ENCODE measurements at regions not wholly inside any gene's neighbourhood (a gene's known extent, or its start where the extent isn't known, plus 50 kb on each side); places are given as distances from the start of the nearest gene placed in this dataset.

DNA sequence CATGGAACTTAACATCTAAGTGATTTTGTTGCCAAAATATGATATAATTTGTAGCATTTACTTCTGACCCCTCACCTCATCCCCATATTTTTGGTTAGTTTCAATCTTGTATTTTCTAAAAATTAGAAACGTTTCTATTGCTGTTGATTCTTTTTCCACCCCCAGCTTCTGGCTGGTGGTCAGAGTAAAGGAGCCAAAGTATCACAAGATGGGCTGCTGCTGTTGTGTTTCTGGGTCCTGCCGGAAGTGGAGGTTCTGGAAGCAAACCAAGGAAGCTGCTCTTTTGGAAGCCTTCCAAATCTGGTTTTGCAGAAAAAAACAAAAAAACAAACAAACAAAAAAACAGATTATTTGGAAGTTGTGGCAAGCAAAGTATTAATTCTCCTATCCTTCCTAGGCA, 221.1 kb upstream of the P2RY1 start:
- ChIA-PET CTCF (interaction anchor here (0.5 kb wide), 1 partner anchor 1528 kb away, joined by 5 read pairs; no protein-coding TSS in a partner anchor), POLR2A (no interaction called here)
- DNase-seq, result no peak
- no peaks in the 10 kb centered on the region for H3K27me3 ChIP-seq (replicated peaks; ENCODE audit: control insufficient read depth, insufficient read depth, low read length)
- Mint-ChIP-seq H3K27ac (ENCODE audit: unreplicated experiment) (no peak overlapping the region), H3K27me3 (ENCODE audit: insufficient read depth, unreplicated experiment) (no peaks in the 10 kb centered on the region), H3K4me1 (ENCODE audit: low read depth, unreplicated experiment) (no peaks in the 10 kb centered on the region), H3K4me3 (ENCODE audit: unreplicated experiment) (no peak overlapping the region), H3K36me3 (ENCODE audit: insufficient read depth, unreplicated experiment) (no peaks in the 10 kb centered on the region), H3K9me3 (ENCODE audit: unreplicated experiment) (no peaks in the 10 kb centered on the region)
- no peak overlapping the region for H3K4me3 ChIP-seq (ENCODE audit: low read depth, low read length)
- no peaks in the 10 kb centered on the region for H3K36me3 ChIP-seq (ENCODE audit: control insufficient read depth, insufficient read depth, low read length)
- H3K4me1 ChIP-seq, result peaks cover 3% of the 10 kb centered on the region; the same call in 1 of the 2 replicates
- BruUV-seq (replicated peaks), result no TSS peak
- intact Hi-C loops (cut with micrococcal nuclease; ENCODE audit: unreplicated experiment), result no loop called here
- TF ChIP-seq, protein P1, sequence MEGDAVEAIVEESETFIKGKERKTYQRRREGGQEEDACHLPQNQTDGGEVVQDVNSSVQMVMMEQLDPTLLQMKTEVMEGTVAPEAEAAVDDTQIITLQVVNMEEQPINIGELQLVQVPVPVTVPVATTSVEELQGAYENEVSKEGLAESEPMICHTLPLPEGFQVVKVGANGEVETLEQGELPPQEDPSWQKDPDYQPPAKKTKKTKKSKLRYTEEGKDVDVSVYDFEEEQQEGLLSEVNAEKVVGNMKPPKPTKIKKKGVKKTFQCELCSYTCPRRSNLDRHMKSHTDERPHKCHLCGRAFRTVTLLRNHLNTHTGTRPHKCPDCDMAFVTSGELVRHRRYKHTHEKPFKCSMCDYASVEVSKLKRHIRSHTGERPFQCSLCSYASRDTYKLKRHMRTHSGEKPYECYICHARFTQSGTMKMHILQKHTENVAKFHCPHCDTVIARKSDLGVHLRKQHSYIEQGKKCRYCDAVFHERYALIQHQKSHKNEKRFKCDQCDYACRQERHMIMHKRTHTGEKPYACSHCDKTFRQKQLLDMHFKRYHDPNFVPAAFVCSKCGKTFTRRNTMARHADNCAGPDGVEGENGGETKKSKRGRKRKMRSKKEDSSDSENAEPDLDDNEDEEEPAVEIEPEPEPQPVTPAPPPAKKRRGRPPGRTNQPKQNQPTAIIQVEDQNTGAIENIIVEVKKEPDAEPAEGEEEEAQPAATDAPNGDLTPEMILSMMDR (IDR thresholded peaks at IDR 0.05; ENCODE audit: insufficient read depth in 1 of 2, low read depth in 1 of 2, low read length in 1 of 2, severe bottlenecking in 1 of 2, unreplicated experiment in 1 of 2), result no peak
- H3K9me3 ChIP-seq, result no peaks in the 10 kb centered on the region

DNA sequence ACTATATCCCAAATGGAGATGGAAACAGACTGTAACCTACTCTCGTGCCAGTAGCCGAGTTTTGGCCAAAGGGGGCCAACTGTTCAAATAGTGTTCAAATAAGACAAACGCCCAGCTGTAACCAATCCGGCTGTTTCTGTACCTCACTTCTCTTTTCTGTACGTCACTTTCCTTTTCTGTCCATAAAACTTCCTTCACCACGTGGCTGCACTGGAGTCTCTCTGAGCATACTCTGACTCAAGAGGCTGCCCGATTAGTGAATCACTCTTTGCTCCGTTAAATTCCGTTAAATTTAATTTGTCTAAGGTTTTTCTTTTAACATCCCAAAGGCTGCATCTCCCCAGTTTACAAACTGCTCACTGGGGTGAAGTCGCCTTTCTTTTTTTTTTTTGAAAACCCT, 219.2 kb upstream of the P2RY1 start:
- BruUV-seq (replicated peaks), result no TSS peak
- no peak overlapping the region for H3K4me3 Mint-ChIP-seq (ENCODE audit: unreplicated experiment)
- H3K36me3 Mint-ChIP-seq (ENCODE audit: insufficient read depth, unreplicated experiment), result no peaks in the 10 kb centered on the region
- TF ChIP-seq, protein P1 (IDR thresholded peaks at IDR 0.05; ENCODE audit: insufficient read depth in 1 of 2, low read depth in 1 of 2, low read length in 1 of 2, severe bottlenecking in 1 of 2, unreplicated experiment in 1 of 2), result no peak
- H3K4me1 Mint-ChIP-seq (ENCODE audit: low read depth, unreplicated experiment), result no peaks in the 10 kb centered on the region
- H3K9me3 Mint-ChIP-seq (ENCODE audit: unreplicated experiment), result no peaks in the 10 kb centered on the region
- Histone ChIP-seq H3K4me3 (ENCODE audit: low read depth, low read length) (no peak overlapping the region), H3K27me3 (replicated peaks; ENCODE audit: control insufficient read depth, insufficient read depth, low read length) (no peaks in the 10 kb centered on the region), H3K36me3 (ENCODE audit: control insufficient read depth, insufficient read depth, low read length) (no peaks in the 10 kb centered on the region), H3K9me3 (no peaks in the 10 kb centered on the region), H3K4me1 (no peaks in the 10 kb centered on the region)
- DNase-seq, result no peak
- H3K27ac Mint-ChIP-seq (ENCODE audit: unreplicated experiment), result no peak overlapping the region
- intact Hi-C loops (cut with micrococcal nuclease; ENCODE audit: unreplicated experiment), result no loop called here
- POLR2A ChIA-PET, result no interaction called here
- CTCF ChIA-PET, result no interaction called here
- no peaks in the 10 kb centered on the region for H3K27me3 Mint-ChIP-seq (ENCODE audit: insufficient read depth, unreplicated experiment)

DNA sequence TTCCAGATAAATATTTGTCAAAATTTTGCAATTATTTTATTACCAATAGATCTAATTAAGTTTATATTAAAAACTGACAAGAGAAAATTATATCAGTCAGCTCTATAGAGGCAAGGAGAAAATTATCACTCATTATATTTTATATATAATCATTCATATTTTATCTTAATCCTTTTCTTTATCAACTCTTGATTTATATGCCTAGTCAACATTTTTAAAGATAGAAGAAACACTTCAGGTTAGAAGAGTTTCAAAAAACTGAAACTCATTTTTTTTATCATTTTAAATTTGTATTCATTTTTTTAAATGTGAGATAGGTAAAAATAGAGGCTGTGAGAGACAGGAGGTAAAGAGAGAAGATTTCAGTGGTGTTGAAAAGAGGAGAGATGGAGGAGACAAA, 217.3 kb upstream of the P2RY1 start:
- H3K9me3 ChIP-seq, result no peaks in the 10 kb centered on the region
- Mint-ChIP-seq H3K27me3 (ENCODE audit: insufficient read depth, unreplicated experiment) (no peaks in the 10 kb centered on the region), H3K9me3 (ENCODE audit: unreplicated experiment) (no peaks in the 10 kb centered on the region), H3K4me1 (ENCODE audit: low read depth, unreplicated experiment) (peaks cover 5% of the 10 kb centered on the region), H3K27ac (ENCODE audit: unreplicated experiment) (no peak overlapping the region), H3K4me3 (ENCODE audit: unreplicated experiment) (no peak overlapping the region), H3K36me3 (ENCODE audit: insufficient read depth, unreplicated experiment) (no peaks in the 10 kb centered on the region)
- H3K27me3 ChIP-seq (replicated peaks; ENCODE audit: control insufficient read depth, insufficient read depth, low read length), result no peaks in the 10 kb centered on the region
- POLR2A ChIA-PET, result no interaction called here
- no TSS peak for BruUV-seq (replicated peaks)
- no peaks in the 10 kb centered on the region for H3K4me1 ChIP-seq
- intact Hi-C loops (cut with micrococcal nuclease; ENCODE audit: unreplicated experiment), result no loop called here
- TF ChIP-seq, protein P1 (IDR thresholded peaks at IDR 0.05; ENCODE audit: insufficient read depth in 1 of 2, low read depth in 1 of 2, low read length in 1 of 2, severe bottlenecking in 1 of 2, unreplicated experiment in 1 of 2), result no peak
- CTCF ChIA-PET, result no interaction called here
- no peak overlapping the region for H3K4me3 ChIP-seq (ENCODE audit: low read depth, low read length)
- H3K36me3 ChIP-seq (ENCODE audit: control insufficient read depth, insufficient read depth, low read length), result no peaks in the 10 kb centered on the region
- no peak for DNase-seq

Data from Caco-2 (cell line).